ENCODE measurements at regions not wholly inside any gene's neighbourhood (a gene's known extent, or its start where the extent isn't known, plus 50 kb on each side); places are given as distances from the start of the nearest gene placed in this dataset.

- no peak for DNase-seq (ENCODE audit: low spot score)
These were observed 346.8 kb downstream of the STK39 start for GRCh38 chr2:167900435-167901114.

- DNase-seq (ENCODE audit: low spot score): no peak
These were observed 349.1 kb downstream of the STK39 start for GRCh38 chr2:167898340-167898739.

- DNase-seq (ENCODE audit: low spot score): no peak
These were observed 355.6 kb downstream of the STK39 start for GRCh38 chr2:167891841-167892240.

- DNase-seq (ENCODE audit: low spot score): no peak
These were observed 356.7 kb downstream of the STK39 start for GRCh38 chr2:167890739-167891138.

- no peak for DNase-seq (ENCODE audit: low spot score)
These were observed 367.0 kb downstream of the STK39 start for GRCh38 chr2:167880415-167880814.

- DNase-seq (ENCODE audit: low spot score): no peak
These were observed 371.9 kb downstream of the STK39 start for GRCh38 chr2:167875529-167875928.

GRCh38 chr2:167874812-167875211 lies 372.6 kb downstream of the STK39 start:
- no peak for DNase-seq (ENCODE audit: low spot score)

GRCh38 chr2:167871286-167871685 lies 376.1 kb downstream of the STK39 start:
- DNase-seq (ENCODE audit: low spot score): no peak

- DNase-seq (ENCODE audit: low spot score): no peak
These were observed 378.2 kb downstream of the STK39 start for GRCh38 chr2:167869200-167869599.

GRCh38 chr2:167863377-167863776 lies 384.0 kb downstream of the STK39 start:
- no peak for DNase-seq (ENCODE audit: low spot score)

GRCh38 chr2:167862782-167863181 lies 384.6 kb downstream of the STK39 start:
- no peak for DNase-seq (ENCODE audit: low spot score)

GRCh38 chr2:167862296-167862695 lies 385.1 kb downstream of the STK39 start:
- DNase-seq (ENCODE audit: low spot score): no peak

- no peak for DNase-seq (ENCODE audit: low spot score)
These were observed 385.7 kb downstream of the STK39 start for GRCh38 chr2:167861574-167862193.

GRCh38 chr2:167860082-167860481 lies 387.3 kb downstream of the STK39 start:
- DNase-seq (ENCODE audit: low spot score): no peak

- DNase-seq (ENCODE audit: low spot score): no peak
These were observed 387.7 kb downstream of the STK39 start for GRCh38 chr2:167859676-167860075.

GRCh38 chr2:167858086-167858485 lies 389.3 kb downstream of the STK39 start:
- no peak for DNase-seq (ENCODE audit: low spot score)

- DNase-seq (ENCODE audit: low spot score): no peak
These were observed 390.0 kb downstream of the STK39 start for GRCh38 chr2:167857416-167857815.

- no peak for DNase-seq (ENCODE audit: low spot score)
These were observed 391.2 kb downstream of the STK39 start for GRCh38 chr2:167856190-167856589.

GRCh38 chr2:167855211-167855610 lies 392.2 kb downstream of the STK39 start:
- DNase-seq (ENCODE audit: low spot score): no peak

- DNase-seq (ENCODE audit: low spot score): no peak
These were observed 393.7 kb downstream of the STK39 start for GRCh38 chr2:167853717-167854116.

- DNase-seq (ENCODE audit: low spot score): no peak
These were observed 395.5 kb downstream of the STK39 start for GRCh38 chr2:167851876-167852275.

GRCh38 chr2:167851323-167851860 lies 396.0 kb downstream of the STK39 start:
- no peak for DNase-seq (ENCODE audit: low spot score)

- DNase-seq (ENCODE audit: low spot score): no peak
These were observed 402.5 kb downstream of the STK39 start for GRCh38 chr2:167844714-167845530.
